HG02973 (cell line): ENCODE measurements at regions not wholly inside any gene's neighbourhood (a gene's known extent, or its start where the extent isn't known, plus 50 kb on each side); places are given as distances from the start of the nearest gene placed in this dataset.

ENCODE experiments used
- ATAC-seq: cut with Tn5 transposase; IDR thresholded peaks from one replicate; pipeline ENCODE4 v1.9.1; 2021; ENCODE audit warnings: moderate library complexity; ENCODE audit not compliant: unreplicated experiment

DNA sequence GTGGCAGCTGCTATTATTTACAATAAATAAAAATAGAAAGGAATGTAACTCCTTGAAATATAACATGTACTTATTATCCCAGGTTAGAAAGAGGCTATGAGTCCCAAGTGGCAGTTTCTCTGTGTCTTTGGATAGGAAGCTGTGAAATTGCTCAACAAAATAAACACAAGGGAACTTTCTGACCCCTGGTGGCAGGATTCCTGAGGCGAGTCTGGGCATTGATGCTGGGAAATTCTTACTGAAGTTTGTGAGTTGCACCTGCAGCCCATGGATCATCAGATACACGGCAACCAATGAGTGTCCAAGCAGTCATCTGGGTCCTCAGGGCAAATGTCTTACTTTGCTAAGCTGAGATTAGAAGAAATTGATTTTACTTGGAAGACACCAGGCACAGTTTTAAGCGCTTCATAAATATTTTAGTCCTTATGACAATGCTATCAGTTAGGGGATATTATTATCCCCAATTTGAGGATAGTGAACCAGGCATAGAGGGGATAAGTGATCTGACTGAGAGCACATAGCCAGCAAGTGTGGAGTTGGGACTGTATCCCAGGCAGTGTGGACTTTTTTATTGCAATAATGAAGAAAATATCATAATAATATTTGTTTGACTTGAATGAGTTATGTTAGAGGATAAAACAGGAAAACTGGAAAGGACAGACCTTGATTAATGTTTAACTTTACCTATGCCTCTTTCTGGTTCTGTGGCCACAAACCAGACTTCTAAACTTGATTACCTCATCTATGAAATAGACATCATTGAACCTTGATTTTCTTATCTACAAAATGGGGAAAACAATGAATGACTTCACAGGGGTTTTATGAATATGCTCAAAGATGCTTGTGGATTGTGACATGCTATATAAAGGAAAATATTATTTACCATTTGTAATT is 265.5 kb upstream of the ADAMTSL1 start:
- ATAC-seq, result no peak

DNA sequence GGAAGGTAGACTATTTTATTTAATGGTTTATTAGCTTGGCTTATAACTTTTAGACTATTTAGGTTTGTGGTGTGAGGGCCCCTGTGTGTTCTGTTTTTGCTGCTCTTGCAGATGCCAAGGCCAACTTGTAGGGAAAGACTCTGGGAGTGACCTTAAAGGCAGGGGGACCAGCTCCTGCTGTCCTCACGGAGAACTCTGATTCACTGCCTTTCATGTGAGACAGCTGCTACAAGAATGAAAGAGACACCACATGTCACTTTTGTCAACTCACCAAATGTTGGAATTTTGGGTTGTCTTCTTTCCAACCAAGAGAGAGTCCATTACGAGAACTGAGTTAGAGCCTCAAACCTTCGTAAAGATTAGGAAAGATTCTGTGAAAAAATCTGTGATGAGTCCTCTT is 258.3 kb upstream of the ADAMTSL1 start:
- ATAC-seq, result no peak

DNA sequence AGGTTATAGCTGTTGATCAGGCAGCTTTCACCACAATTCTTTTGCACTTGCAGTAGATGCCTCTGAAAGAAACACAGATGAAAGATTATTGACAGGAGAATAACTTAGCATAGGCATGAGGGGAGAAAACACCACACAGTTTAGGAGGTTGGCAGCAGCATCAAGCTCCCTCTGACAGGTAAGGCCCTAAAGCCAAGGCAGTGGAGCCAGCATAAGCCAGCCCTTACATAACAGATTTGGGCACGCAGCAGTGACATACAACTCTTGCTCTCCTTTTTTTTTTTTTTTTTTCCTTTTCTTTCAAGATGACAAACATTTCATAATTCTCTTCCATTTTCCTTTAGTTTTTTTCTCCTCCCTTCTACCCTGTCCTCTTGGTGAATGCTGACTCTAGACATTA is 257.6 kb upstream of the ADAMTSL1 start:
- no peak for ATAC-seq

DNA sequence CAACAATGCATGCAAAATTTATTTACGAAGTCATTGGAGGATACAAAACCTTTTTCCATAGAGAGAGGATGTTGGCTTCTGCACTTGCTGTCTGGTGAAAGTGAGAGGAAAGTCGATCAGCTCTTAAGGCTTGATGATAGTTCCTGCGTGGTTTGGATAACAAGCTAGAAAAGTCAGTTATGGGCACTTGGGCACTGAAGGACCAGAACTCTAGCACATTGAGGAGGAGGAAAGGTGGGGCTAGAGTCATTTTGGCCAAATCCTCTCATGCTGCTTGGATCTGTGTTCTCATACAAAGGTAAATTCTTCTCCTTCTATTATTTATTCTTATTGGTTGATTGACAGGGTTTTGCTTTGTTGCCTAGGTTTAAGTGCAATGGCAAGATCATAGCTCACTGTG is 245.9 kb upstream of the ADAMTSL1 start:
- no peak for ATAC-seq

DNA sequence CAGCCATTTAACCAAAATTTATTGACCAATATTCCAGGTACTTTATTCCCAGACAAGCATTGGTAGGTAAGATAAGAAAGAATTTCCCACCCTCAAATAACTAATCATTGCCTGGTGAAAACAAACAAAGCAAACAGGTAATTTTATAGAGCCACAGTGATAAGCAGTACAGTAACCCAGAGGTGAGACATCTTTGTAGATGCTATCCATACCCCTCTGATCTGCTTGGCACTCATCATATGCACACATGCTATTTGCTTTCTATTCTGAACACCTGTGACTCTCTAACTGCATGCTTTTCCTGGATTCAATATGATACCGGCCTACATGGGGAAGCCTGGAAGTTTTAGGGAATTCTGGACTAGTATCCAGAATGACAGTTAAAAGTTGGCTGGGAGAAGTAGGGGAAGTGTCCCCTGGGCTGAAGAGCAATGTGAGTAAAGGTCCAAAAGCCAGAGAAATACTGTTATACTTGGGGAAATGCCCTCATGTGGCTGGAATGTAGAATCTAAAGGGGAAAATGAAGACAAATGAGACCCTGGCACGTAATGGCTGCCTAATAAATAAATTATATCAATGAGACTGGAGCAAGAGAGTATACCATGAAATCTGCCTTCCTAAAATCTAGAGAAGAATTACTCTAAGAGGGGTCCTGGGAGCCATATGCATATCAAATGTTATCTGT is 243.8 kb upstream of the ADAMTSL1 start:
- ATAC-seq, result no peak

DNA sequence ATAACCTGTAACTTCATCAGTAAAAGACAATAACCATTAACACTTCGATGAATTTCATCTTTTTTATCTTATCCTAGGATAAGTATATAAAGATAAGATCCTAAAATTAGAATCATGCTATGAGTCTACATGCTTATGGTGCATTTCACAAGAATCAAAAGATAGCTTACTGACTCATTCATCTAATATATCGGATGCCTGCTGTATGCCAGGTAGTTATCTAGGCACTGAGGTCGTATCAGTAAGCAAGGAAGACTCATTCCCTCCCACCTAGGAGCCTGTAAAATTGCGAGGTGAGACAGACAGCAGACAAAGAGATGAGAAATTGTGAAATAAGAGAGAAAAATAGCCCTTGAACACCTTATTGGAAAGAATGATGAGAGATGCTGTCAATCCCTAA is 240.6 kb upstream of the ADAMTSL1 start:
- no peak for ATAC-seq

DNA sequence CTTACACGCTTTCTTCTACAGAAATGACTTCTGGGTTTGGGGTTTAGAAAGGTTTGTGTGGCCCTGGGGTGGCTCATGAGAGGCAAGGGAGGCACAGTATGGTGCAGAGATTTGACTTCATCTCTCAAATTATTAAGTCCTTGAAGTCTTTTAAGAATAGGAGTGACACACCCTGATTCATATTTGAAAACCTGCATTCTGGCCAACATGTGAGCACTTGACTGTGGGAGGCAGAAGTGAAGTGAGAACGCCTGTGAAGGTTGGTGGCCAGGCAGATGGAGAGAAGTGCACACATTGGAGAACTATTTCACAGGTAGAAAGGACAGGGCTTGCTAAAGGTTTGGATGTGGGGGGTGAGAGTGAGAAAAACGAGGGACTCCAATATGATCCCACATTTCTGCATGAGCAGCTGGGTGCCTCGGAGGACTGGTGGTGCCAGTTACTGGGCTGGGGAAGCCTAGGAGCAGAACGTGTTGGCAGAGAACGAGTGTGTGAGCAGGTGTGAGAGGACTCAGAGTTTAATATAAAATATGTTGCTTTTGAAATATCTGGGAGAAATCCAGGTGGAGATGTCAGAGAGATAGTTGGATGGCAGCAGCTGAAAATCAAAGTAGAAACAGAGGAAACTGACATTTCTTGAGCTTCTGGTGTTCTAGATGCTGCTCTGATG is 240.0 kb upstream of the ADAMTSL1 start:
- ATAC-seq, result no peak

DNA sequence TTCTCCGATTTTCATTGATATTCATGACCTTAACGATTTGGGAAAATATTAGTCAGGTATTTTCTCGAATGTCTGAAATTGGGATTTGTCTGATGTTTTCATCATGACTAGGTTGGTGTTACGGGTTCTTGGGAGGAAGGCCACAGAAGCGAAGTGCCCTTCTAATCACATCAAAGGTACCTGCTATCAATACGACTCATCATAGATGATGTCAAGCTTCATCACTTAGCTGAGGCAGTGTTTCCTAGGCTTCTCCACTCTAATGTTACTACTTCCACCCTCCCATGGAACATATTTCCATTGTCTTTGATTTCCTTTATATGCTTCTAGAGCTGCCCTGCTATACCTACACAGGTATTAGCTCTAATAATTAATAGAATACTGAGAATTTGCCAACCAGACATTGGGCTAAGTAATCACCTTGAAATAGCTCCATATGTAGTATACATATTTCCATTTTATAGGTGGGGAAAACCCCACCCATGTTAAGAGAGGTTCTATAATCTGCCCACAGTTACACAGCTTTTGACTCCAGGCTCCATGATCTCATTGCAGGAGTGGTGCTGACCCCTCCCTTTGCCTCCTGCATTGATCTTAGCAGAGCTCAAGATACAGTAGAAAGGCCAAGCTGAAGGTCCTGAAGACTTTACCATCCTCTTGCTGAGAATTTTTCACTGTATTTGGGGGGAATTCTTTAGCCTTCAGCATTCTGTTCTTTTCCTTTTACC is 238.6 kb upstream of the ADAMTSL1 start:
- no peak for ATAC-seq

DNA sequence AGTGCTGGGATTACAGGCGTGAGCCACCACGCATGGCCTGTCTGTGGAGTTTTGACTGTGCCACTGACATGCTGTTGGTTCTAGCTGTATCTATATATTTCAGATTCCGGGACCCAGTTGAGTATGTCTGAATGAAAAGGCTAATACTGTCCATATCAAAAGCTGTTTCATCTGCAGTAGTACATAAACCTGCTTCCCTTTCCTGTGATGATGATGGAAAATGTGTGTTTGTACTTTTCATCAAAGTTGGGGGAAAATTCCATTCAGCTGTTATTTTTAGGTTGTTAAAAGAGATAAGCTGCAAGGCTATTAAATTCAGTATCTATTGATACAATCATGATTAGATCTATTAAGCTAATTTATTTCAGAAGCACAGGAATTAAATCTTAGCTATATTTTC is 237.6 kb upstream of the ADAMTSL1 start:
- ATAC-seq, result no peak

DNA sequence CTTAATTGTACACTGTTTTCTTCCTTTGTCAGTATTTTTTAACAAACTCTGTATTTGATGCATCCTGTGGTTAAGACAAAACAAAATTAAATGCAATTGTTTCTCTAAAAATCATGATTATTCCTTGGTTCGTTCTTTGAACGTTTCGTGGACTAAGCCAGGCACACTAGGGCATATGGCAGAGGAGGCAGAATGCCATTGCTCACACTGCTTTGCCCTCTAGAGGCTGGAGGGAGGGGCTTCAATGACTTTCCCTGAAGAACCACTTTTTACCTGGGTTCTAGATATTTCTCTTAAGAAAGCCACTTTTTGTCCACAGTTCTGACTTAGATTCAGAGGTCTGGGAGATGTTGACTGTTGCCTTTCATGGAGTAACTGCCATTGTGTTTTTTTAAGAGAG is 236.2 kb upstream of the ADAMTSL1 start:
- ATAC-seq, result no peak

DNA sequence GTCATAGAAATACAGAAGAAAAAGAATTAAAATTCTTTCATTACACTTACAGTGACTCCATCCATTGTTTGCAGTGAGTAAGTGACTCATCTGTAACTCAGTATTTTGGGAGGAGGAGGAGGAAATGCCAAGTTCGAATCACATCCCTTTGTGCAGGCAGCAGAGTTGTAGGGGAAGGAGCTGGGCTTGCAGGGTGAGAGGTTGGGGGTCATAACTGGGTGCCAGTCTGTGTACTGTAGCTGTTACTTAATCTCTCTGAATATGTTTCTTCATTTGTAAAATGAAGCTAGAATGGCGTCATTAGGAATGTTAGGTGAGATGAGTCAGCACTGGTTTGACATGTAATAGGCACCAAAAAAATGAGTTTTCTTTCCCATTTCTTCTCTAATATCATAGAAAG is 235.7 kb upstream of the ADAMTSL1 start:
- ATAC-seq, result no peak

DNA sequence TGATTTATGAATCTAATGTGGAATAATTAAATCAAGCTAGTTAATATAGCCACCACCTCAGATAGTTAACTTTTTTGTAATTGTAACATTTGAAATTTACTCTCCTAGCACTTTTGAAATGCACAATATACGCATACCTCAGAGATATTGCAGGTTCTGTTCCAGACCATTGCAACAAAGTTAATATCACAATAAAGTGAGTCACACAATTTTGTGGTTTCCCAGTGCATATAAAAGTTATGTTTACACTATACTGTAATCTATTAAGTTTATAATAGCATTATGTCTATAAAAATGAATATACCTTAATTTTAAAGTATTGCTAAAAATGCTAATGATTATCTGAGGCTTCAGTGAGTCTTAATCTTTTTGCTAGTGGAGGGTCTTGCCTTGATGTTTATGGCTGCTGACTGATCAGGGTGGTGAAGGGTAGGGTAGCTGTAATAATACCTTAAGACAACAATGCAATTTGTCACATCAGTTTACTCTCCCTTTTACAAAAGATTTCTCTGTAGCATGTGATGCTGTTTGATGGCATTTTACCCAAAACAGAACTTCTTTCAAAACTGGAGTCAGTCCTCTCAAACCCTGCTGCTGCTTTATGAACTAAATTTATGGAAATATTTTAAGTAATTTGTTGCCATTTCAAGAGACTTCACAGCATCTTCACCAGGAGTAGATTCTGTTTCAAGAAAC is 235.1 kb upstream of the ADAMTSL1 start:
- ATAC-seq, result no peak

DNA sequence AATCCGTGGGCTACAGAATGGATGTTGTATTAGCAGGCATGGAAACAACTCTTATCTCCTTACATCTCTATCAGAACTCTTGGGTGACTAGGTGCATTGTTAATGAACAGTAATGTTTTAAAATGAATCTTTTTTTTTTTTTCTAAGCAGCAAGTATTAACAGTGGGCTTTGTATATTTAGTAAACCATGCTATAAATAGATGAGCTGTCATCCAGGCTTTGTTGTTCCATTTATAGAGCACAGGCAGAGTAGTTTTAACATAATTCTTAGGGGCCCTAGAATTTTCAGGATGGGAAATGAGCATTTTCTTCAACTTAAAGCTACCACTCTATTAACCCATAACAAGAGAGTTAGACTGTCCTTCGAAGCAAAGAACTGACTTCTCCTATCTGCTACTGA is 233.7 kb upstream of the ADAMTSL1 start:
- no peak for ATAC-seq

DNA sequence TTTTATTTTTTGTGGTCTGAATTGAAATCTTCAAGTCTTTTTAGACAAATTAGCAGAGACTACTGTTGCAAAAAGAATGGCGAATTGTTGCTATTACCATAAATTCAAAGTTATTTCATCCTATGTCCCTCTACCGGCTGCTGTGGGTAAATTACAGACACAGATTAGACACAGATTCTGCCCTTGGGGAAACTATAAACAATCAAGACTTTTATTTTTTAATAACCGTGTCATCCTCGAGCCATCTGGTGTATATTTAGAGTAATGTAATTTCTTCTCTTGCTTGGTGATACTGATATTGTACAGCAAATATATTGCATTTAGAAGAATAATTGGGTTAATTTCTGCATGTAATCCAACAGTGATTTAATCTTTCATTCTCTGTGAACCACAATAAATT is 228.0 kb upstream of the ADAMTSL1 start:
- no peak for ATAC-seq

DNA sequence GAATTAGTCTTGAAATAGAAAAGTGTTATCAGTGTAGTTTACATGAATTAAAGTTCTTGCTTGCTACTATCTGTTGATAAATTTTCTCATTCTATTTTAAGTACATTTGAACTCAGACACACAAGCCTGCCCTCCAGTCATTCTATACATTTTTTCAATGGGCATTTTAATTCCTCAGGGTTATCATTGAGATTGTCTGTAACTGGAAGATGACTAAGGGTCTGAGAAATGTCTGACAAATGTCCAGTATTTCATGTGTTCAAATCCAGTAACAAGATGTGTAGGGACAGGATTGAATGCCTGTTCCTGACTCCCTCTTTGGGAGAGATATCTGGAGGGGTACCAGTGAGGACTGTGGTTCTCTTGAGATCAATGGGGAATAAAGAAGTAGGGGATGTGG is 223.9 kb upstream of the ADAMTSL1 start:
- ATAC-seq, result no peak

DNA sequence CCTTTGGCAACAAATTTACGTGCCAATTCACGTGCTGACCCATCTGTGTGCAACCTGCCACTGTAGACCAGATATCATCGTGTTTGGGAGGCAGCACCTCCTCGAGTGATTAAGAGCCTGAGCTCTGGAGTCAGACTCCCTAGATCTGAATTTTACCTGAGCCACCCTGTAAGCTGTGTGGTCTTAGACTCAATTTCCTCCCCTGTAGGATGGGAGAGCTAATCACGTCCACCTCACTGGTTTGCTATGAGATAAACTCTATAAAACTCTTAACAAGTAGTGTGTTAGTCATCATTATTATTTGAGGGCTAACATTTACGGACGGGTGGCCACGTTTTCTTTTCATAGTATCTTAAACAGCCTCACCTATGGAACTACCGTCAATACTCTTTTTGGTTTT is 220.0 kb upstream of the ADAMTSL1 start:
- no peak for ATAC-seq

DNA sequence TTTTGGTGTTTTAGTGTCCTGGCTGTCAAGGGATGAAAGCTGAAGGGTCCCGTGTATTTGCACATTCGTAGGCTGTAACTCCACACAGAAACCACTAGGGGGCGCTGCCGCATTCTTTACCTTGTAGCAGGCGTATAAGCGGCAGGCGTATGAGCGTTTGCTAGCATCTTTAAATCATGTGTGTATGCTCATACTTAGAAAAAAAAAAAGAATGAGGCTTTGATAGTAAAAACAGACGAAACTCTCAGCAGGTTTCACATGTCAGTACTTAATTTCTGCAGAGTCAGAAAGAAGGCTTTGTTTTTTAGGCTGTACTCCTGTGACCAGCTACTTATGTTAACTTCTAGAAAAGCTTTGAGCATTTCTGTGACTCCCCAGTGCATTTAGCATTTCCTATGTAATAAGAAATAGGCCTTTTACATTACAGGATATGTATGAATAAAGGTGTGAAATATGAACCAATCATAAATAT is 218.8 kb upstream of the ADAMTSL1 start:
- ATAC-seq, result peak; percentile 92

DNA sequence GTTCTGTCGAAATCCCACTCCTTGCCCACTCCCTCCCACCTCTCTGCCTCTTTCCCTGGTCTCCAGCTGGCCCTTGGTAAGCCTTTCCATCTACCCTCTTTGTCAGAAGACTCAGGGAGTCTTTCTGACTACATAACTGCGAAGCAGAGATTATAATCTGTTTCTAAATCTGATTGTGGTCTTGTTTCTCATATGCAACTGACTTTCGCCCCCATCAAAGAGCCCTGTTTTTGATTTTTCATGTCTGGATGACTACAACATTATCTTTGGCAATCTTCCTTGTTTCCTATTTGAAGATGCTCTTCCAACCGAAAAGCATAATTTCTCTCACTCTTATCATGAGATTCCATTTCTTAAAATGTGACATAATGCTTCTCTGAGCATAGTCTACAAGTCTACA is 218.2 kb upstream of the ADAMTSL1 start:
- ATAC-seq, result no peak

DNA sequence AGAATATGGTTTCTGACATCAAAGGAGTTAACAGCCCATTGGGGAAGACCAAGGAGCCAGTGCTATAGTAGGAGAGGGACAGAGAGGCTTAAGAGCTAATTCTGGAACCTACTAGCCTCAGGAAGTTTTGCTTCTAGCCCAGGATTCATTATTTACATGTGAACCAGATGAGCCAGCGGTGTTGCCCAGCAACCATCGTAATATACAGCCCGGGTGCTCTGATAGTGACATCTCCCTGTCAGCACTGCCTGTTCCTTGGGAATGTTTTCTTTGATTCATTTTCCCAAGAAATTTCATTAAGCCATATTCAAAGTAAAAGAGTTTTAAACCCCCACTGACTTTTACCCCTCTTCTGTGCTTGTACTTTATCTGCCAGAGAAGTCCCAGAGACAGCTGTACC is 217.4 kb upstream of the ADAMTSL1 start:
- ATAC-seq, result no peak

DNA sequence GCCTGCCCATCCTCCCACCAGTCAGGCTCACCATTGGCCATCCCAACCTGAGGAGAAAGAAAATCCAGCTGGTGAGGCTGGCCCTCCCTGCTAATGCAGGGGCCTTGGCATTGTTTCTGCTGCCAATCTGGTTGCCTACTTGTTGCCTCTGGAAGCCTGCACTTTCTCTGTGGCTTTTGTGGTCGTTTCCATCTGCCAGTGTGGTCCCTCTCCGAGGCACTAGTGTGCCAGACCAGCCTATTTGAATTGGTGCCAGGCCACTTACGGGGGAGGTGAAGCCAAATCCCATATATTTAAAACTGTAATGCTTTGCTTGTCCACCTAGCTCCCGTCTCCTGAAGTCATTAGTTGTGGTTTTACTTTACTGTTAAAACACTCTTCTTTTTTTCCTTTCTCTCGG is 213.4 kb upstream of the ADAMTSL1 start:
- ATAC-seq, result no peak

DNA sequence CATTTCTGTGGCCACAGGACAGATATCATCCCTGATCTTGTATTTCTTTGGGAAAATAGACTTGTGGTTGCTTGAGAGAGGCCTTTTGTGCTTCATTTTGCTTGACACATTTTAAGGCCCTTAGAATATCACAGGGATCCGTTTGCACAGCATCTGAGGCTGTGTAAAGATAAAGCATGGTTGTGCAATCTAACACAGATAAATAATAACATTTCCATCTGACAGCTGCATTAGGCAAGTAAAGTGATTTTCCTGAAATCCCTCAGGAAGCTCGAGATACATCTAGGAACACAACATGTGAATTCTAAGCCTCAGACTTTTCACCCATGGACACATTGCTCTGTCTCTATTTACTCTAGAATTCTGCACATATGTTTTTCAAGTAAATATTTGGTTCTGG is 212.8 kb upstream of the ADAMTSL1 start:
- ATAC-seq, result no peak
